HCT116 (cell line): ENCODE measurements at regions not wholly inside any gene's neighbourhood (a gene's known extent, or its start where the extent isn't known, plus 50 kb on each side); places are given as distances from the start of the nearest gene placed in this dataset.

Experiments used
- ATAC-seq: fragments of 200-7000 bp; cut with Tn5 transposase; 2 replicates; pipeline ENCODE4 v1.9.1; 2020; ENCODE audit warnings: mild to moderate bottlenecking, moderate library complexity
- BruUV-seq: library from RNA; stranded (reverse); fragments of 400-500 nt; replicated peaks from 2 replicates; lab custom pipeline; 2021; lab: Mats Ljungman, UMichigan
- CTCF ChIA-PET: fragments of 300-600 bp; sonication (Branson Sonifier 250); formaldehyde crosslinking; loops from one replicate; lab custom pipeline; 2021; ENCODE audit warnings: antibody characterized with exemption; lab: Charles Lee
- POLR2A ChIA-PET: fragments of 300-600, 350-600 bp; sonication (Branson Sonifier 250); formaldehyde crosslinking; loops from one replicate; lab custom pipeline; 2021; ENCODE audit warnings: antibody characterized with exemption; lab: Charles Lee
- RAD21 ChIA-PET, 2 experiments: fragments of 300-600 bp; sonication (Branson Sonifier 250); formaldehyde crosslinking; loops; one replicate each; lab custom pipeline; 2023; ENCODE audit warnings: low total read pairs in 2 of 2; ENCODE audit not compliant: uncharacterized antibody in 2 of 2, unreplicated experiment in 2 of 2, low non-redundant PET in 1 of 2; lab: Charles Lee
- DNase-seq: peaks from one replicate; pipeline ENCODE4 v3.0.0-alpha.2; 2010; ENCODE audit warnings: low read depth, low spot score
- H2AFZ ChIP-seq: fragments of 200-600 bp; shearing (Covaris generic), sonication (generic); 2 replicates; pipeline ENCODE4 v1.6.1; 2017; ENCODE audit warnings: low read depth, mixed run types, mixed read lengths, antibody characterized with exemption, low read length; ENCODE audit not compliant: poor library complexity, severe bottlenecking
- H3K27ac ChIP-seq: 2 replicates; pipeline ENCODE4 v1.5.1; 2012; ENCODE audit warnings: low read depth, low read length
- H3K27me3 ChIP-seq: fragments of 200-600 bp; sonication (generic); 2 replicates; pipeline ENCODE4 v1.6.1; 2016; ENCODE audit warnings: mixed run types, low read length, mixed read lengths; ENCODE audit not compliant: insufficient read depth
- H3K36me3 ChIP-seq, 2 experiments: fragments of 200-500 bp in 1 of 2; fragments of 200-600 bp in 1 of 2; sonication (Bioruptor generic) in 1 of 2; sonication (generic) in 1 of 2; 2 replicates each; pipeline versions ENCODE4 v1.5.1 to v1.6.1; 2014 to 2016; ENCODE audit warnings: low read length in 2 of 2, inconsistent platforms in 1 of 2, mixed read lengths in 1 of 2, mixed run types in 1 of 2; ENCODE audit not compliant: insufficient read depth in 2 of 2, control insufficient read depth in 1 of 2
- H3K4me1 ChIP-seq, 2 experiments: fragments of 200-600 bp in 1 of 2; sonication (generic) in 1 of 2; 2 replicates each; pipeline versions ENCODE4 v1.5.1 to v1.6.1; 2012 to 2017; ENCODE audit warnings: low read length in 2 of 2, inconsistent platforms in 1 of 2, mild to moderate bottlenecking in 1 of 2, mixed read lengths in 1 of 2, mixed run types in 1 of 2, moderate library complexity in 1 of 2; ENCODE audit not compliant: insufficient read depth in 2 of 2, control insufficient read depth in 1 of 2
- H3K4me2 ChIP-seq: fragments of 200-600 bp; sonication (generic); 2 replicates; pipeline ENCODE4 v1.6.1; 2017; ENCODE audit warnings: mixed run types, low read length, mixed read lengths
- H3K4me3 ChIP-seq, 2 experiments: fragments of 200-600 bp in 1 of 2; sonication (generic) in 1 of 2; replicated peaks in 1 of 2; 2 replicates each; pipeline ENCODE4 v1.5.1; 2011 to 2016; ENCODE audit warnings: low read length in 2 of 2, control low read depth in 1 of 2, low read depth in 1 of 2, mild to moderate bottlenecking in 1 of 2, mixed read lengths in 1 of 2, mixed run types in 1 of 2
- H3K79me2 ChIP-seq: fragments of 200-600 bp; sonication (generic); 2 replicates; pipeline ENCODE4 v1.6.1; 2017; ENCODE audit warnings: mild to moderate bottlenecking, mixed run types, low read length, moderate library complexity, mixed read lengths; ENCODE audit not compliant: insufficient read depth
- H3K9ac ChIP-seq: fragments of 200-600 bp; sonication (generic); 2 replicates; pipeline ENCODE4 v1.6.1; 2016; ENCODE audit warnings: low read length, mixed read lengths
- H3K9me2 ChIP-seq: fragments of 200-600 bp; sonication (generic), shearing (Covaris generic); 2 replicates; pipeline ENCODE4 v1.6.1; 2017; ENCODE audit warnings: mixed run types, mild to moderate bottlenecking, moderate library complexity; ENCODE audit not compliant: insufficient read depth
- H3K9me3 ChIP-seq, 2 experiments: fragments of 200-500 bp in 1 of 2; fragments of 200-600 bp in 1 of 2; sonication (Bioruptor generic) in 1 of 2; sonication (generic) in 1 of 2; 2 replicates each; pipeline ENCODE4 v1.6.1; 2014 to 2017; ENCODE audit warnings: low read length in 2 of 2, mixed read lengths in 2 of 2, inconsistent platforms in 1 of 2, low read depth in 1 of 2, mild to moderate bottlenecking in 1 of 2, mixed run types in 1 of 2, moderate library complexity in 1 of 2; ENCODE audit not compliant: control insufficient read depth in 1 of 2, insufficient read depth in 1 of 2
- H4K20me1 ChIP-seq: fragments of 200-600 bp; sonication (generic), shearing (Covaris generic); 2 replicates; pipeline ENCODE4 v1.6.1; 2017; ENCODE audit warnings: mixed run types, mild to moderate bottlenecking, moderate library complexity; ENCODE audit not compliant: insufficient read depth
- EGR1 ChIP-seq: IDR thresholded peaks from 2 replicates; pipeline ENCODE4 v1.6.1; 2012; ENCODE audit warnings: low read depth
- ELF1 ChIP-seq: IDR thresholded peaks from 2 replicates; pipeline ENCODE4 v1.6.1; 2012; ENCODE audit warnings: low read depth, borderline replicate concordance
- EZH2 ChIP-seq: fragments of 200-600 bp; sonication (generic); IDR thresholded peaks from 2 replicates; pipeline ENCODE4 v1.6.1; 2017; ENCODE audit warnings: antibody characterized with exemption, mixed run types
- FOSL1 ChIP-seq: IDR thresholded peaks from 2 replicates; pipeline ENCODE4 v1.6.1; 2012; ENCODE audit warnings: low read depth
- POLR2AphosphoS5 ChIP-seq: IDR thresholded peaks from 2 replicates; pipeline ENCODE4 v1.6.1; 2011; ENCODE audit warnings: mild to moderate bottlenecking, low read depth, low read length, moderate library complexity
- RAD21 ChIP-seq: IDR thresholded peaks from 2 replicates; pipeline ENCODE4 v1.6.1; 2012; ENCODE audit warnings: low read depth, mild to moderate bottlenecking
- TCF7L2 ChIP-seq: IDR thresholded peaks from 2 replicates; pipeline ENCODE4 v1.7.0; 2011; ENCODE audit warnings: borderline replicate concordance, inconsistent platforms; ENCODE audit not compliant: insufficient read depth, insufficient read length; ENCODE audit errors: extremely low read depth
- ZFX ChIP-seq: fragments of 450-650 bp; IDR thresholded peaks from 2 replicates; pipeline ENCODE4 v1.6.1; 2017
- intact Hi-C: fragments of 100-400 bp; cut with micrococcal nuclease; formaldehyde crosslinking; loops from 2 replicates; pipeline ENCODE4 v1.10.0; 2022
- TF ChIP-seq, protein P1 (sequence below): IDR thresholded peaks from 2 replicates; pipeline ENCODE4 v1.6.1; 2011; ENCODE audit warnings: mild to moderate bottlenecking, low read length, moderate library complexity; ENCODE audit not compliant: insufficient replicate concordance; ENCODE audit errors: extremely low read depth
- TF ChIP-seq, protein P2 (sequence below): IDR thresholded peaks from 2 replicates; pipeline ENCODE4 v1.6.1; 2012

DNA sequence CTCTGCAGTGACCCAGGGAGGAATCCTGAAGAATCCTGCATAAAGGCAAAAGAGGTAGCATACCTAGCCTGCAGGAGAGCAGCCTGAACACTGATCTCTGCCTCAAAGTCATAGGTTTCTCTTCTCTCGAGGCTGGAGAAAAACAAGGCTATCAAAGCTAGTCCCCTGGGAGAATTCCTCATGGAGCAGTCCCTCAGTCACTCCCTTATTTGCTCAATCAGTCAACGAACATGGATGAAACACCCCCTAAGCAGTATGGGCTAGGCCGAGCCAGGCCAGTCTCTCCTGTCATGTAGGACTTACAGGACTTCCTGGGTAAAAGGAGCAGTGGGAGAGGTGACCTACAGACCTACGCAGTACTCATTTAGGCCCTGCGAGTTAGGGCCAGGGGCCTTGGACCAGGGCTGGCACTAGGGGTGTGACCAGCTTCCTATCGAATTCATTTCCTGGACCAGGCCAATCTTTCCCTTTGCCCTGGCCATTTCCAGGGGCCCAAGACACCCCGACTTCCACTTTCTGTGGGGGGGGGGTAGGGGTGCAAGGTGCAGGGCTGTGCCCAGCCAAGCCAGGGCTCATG is 164.1 kb downstream of the EFNB1 start:
- Histone ChIP-seq H3K36me3 (no peaks in the 10 kb centered on the region), H3K9me3 (no peaks in the 10 kb centered on the region), H2AFZ (no peak overlapping the region), H3K27ac (no peak overlapping the region), H3K9ac (no peak overlapping the region), H3K4me1 (no peaks in the 10 kb centered on the region), H3K4me3 (no peak overlapping the region), H3K27me3 (no peaks in the 10 kb centered on the region), H3K4me2 (no peak overlapping the region), H4K20me1 (no peaks in the 10 kb centered on the region), H3K9me2 (no peaks in the 10 kb centered on the region), H3K79me2 (no peaks in the 10 kb centered on the region)
- CTCF ChIA-PET, result no interaction called here
- ATAC-seq (no peak), DNase-seq (no peak)
- POLR2A ChIA-PET, result no interaction called here
- TF ChIP-seq RAD21, result no peak
- TF ChIP-seq, protein P1, sequence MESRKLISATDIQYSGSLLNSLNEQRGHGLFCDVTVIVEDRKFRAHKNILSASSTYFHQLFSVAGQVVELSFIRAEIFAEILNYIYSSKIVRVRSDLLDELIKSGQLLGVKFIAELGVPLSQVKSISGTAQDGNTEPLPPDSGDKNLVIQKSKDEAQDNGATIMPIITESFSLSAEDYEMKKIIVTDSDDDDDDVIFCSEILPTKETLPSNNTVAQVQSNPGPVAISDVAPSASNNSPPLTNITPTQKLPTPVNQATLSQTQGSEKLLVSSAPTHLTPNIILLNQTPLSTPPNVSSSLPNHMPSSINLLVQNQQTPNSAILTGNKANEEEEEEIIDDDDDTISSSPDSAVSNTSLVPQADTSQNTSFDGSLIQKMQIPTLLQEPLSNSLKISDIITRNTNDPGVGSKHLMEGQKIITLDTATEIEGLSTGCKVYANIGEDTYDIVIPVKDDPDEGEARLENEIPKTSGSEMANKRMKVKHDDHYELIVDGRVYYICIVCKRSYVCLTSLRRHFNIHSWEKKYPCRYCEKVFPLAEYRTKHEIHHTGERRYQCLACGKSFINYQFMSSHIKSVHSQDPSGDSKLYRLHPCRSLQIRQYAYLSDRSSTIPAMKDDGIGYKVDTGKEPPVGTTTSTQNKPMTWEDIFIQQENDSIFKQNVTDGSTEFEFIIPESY, result no peak
- no peak for TF ChIP-seq ELF1
- no peak for TF ChIP-seq EZH2
- TF ChIP-seq EGR1, result no peak
- TF ChIP-seq, protein P2, sequence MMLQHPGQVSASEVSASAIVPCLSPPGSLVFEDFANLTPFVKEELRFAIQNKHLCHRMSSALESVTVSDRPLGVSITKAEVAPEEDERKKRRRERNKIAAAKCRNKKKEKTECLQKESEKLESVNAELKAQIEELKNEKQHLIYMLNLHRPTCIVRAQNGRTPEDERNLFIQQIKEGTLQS, result no peak
- TF ChIP-seq POLR2AphosphoS5, result no peak
- TF ChIP-seq FOSL1, result no peak
- no peak for TF ChIP-seq TCF7L2
- TF ChIP-seq ZFX, result no peak
- intact Hi-C loops, result no loop called here
- BruUV-seq, result no TSS peak
- RAD21 ChIA-PET, result no interaction called here
